Midbrain (tissue), 1 donor: ENCODE measurements at regions not wholly inside any gene's neighbourhood (a gene's known extent, or its start where the extent isn't known, plus 50 kb on each side); places are given as distances from the start of the nearest gene placed in this dataset.

Experiments used
- DNase-seq: peaks from one replicate; lab custom pipeline; 2025; lab: John Stamatoyannopoulos, UW

- no peak for DNase-seq
Measured at GRCh38 chr1:222996310-222996975, 146.6 kb downstream of the TLR5 start.

- no peak for DNase-seq
Measured at GRCh38 chr1:223000632-223001031, 142.4 kb downstream of the TLR5 start.

GRCh38 chr1:223001653-223002634, 141.1 kb downstream of the TLR5 start:
- DNase-seq, result no peak

DNA sequence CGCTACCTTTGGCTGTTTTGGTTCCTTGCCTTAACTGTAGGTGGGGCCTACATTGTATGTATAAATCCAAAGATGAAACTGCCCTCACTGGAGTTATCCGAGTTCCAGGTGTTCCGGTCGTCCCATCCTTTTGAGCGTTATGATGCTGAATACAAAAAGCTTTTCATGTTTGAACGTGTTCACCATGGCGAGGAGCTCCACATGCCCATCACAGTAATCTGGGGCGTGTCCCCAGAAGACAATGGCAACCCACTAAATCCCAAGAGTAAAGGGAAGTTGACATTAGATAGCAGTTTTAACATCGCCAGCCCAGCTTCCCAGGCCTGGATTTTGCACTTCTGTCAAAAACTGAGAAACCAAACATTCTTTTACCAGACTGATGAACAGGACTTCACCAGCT, 139.5 kb downstream of the TLR5 start:
- DNase-seq, result no peak

DNA sequence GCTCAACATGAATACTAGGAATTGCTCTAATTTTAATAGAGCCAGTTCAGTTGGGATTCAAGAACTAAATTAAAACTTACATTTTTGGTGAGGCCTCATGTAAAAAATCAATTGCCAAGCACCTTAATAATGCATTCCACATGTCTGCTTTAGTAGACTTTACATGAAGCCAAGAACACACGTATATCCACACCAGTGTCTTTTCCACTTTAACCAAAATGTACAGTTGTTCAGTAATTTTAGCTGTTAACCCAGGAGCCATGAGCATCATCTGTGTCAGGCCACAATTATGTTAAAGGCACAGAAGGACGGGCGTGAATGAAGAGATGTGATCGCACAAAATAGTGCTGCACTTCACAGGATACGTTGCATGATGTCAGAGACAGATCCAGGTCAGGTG, 136.7 kb downstream of the TLR5 start:
- DNase-seq, result no peak

DNA sequence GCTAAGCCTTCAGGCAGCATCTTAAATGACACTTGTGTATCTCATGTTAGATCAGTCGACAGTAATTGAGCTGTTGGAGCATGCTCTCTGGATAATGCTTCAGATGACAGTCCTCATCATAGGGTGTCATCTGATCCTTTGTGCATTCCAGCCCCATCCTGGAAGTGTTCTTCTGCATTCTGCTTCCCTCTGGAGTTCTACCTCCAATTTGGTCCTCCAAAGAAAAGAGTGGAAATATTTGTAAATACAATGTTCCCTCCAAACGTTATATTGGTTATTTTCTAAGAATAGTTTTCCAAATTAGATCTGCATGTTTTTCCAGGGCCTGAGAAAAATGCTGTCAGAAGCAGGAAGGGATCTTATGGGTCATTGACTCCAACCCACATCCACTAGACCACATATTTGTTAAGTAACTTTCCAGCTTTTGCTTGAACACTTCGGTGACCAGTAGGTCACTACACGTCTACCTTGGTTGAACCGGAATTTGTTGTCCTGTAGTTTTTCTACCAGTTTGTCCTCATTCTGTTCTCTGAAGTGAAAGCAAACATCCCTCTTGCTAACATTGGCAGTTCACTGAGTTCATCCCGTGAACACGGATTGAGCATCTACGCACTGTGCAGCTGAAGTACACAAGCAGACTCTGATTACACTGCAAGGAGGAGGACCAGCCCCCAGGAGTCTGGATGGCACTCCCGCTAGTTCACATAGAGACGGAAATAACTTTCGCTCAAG, 136.0 kb downstream of the TLR5 start:
- no peak for DNase-seq

- DNase-seq, result no peak
Measured at GRCh38 chr1:223007935-223008334, 135.1 kb downstream of the TLR5 start.

GRCh38 chr1:223008808-223009207, 134.2 kb downstream of the TLR5 start:
- no peak for DNase-seq

GRCh38 chr1:223009406-223009805, 133.6 kb downstream of the TLR5 start:
- DNase-seq, result no peak

DNA sequence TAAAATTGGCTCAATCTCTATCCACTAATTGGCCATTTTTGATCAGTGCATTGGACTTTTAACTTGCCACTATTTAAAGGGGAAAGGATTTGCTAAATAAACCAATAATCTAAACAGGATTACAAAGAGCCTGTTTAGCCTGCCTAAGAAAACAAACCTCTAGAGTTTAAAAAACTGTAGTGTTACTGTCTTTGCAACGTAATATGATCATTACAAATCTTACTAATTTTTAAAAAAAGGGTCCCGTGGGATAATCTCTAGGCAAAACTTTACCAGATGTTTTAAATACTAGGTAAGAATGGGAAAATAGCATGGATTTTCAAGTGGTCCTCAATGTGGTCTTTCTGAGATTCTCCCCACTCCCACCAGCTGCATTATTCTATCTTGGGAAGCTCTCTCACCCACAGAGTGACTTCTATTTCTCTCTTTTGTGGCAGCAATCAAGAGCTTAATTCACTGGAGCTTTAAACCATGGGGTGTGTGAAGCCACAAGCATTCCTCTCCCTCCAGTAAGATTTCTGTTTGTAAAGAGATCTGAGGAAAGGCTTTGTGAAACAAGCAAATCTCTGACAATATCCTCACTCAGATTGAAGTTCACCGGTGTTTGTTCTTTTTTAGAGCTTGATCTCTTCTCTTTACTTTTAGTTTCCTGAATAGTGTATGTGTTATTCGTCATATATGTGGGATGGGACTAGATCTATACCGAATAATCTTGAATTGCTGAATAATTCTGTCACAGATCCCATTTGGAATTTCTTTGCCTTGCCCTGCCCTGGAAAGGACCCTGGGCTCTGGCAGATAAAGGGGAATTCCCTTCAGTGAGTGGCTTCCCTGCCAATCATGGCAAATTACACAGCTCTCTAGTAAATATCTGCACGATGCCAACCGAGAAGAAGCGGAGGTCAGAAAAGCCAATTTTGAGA, 132.2 kb downstream of the TLR5 start:
- no peak for DNase-seq

DNA sequence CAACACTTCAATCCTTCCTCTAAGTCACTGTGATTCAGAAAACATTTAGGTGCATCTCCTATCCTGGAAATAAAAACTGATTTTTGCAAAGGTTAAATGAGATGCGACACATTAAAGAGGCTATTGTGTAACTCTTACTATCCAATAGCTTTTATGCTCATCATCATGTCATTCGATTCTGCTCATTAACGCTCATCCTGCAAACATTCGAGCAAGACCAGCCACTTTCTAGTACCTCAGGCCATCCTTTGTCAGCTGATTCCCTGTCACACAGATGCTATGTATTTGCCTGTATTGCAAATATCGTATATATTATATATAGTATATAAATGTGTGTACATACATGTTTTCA, 131.6 kb downstream of the TLR5 start:
- DNase-seq, result no peak

DNA sequence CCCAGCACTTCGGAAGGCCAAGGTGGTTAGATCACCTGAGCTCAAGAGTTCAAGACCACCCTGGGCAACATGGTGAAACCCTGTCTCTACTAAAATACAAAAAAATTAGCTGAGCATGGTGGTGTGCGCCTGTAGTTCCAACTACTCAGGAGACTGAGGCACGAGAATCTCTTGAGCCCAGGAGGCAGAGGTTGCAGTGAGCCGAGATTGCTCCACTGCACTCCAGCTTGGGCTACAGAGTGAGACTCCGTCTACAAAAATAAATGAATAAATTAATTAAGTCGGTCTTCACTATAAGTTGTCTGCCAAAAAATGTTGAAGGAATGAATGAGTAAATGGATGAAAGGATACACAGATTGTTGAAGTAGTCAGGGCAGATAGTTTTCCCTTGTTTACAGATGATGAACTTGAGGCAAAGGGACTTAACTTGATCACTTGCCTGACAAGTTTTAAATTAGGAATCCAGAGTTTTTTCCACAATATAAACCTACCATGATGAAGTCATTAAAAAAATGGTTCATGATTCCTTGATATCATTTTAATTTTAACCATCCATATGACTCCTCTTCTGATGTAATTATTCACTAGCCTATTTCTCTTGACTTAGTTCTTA, 130.8 kb downstream of the TLR5 start:
- DNase-seq, result no peak

- no peak for DNase-seq
Measured at GRCh38 chr1:223012938-223013337, 130.1 kb downstream of the TLR5 start.

- DNase-seq, result no peak
Measured at GRCh38 chr1:223014142-223014873, 128.7 kb downstream of the TLR5 start.

DNA sequence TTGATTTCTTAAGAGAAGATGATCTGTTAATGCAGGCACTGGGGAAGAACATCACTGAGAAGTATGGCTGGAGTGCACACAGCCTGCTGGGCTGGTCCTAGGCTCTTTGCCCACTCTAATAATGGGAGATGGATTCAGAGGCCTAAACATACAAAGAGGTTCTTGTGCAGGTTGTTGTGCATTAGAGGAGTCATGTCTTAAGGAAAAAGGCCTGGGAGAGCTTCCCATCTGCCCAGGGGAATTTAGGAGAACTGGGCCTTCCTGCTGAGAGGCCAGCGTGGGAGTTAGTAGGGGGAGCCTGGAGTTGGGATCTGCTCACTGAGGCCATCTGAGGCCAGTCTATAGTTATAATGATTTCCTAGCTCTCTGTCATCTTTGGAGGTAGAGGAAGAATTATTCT, 126.7 kb downstream of the TLR5 start:
- DNase-seq, result no peak

- DNase-seq, result no peak
Measured at GRCh38 chr1:223016890-223017289, 126.2 kb downstream of the TLR5 start.

DNA sequence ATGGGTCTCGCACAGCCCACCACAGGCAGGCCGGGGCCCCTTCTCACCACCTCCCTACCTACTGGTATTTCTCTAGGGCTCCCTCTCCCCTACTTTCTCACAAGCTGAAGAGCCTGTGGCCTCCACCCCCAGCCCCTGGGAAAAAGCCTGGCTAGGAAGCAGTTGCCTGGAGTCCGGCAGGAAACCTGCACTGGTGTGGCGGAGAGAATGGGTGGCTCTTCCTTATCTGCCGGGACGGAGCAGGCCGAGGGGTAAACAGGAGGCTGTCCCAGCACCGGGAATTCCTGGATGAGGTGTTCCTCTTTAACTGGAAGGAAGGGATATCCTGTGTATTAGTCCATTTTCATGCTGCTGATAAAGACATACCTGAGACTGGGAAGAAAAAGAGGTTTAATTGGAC, 125.8 kb downstream of the TLR5 start:
- DNase-seq, result no peak

GRCh38 chr1:223018534-223018933, 124.5 kb downstream of the TLR5 start:
- no peak for DNase-seq

- DNase-seq, result no peak
Measured at GRCh38 chr1:223019256-223019655, 123.8 kb downstream of the TLR5 start.

GRCh38 chr1:223020770-223021169, 122.3 kb downstream of the TLR5 start:
- DNase-seq, result no peak
